ENCODE measurements at regions not wholly inside any gene's neighbourhood (a gene's known extent, or its start where the extent isn't known, plus 50 kb on each side); places are given as distances from the start of the nearest gene placed in this dataset.

- Histone ChIP-seq H3K27ac (no peak overlapping the region), H3K36me3 (no peaks in the 10 kb centered on the region), H3K27me3 (ENCODE audit: insufficient read depth, low read depth, severe bottlenecking) (no peaks in the 10 kb centered on the region), H3K9me3 (ENCODE audit: severe bottlenecking) (no peaks in the 10 kb centered on the region), H3K4me3 (ENCODE audit: low read depth, low read length) (no peak overlapping the region)
- DNase-seq, result no peak
- no peak for TF ChIP-seq CTCF (IDR thresholded peaks at IDR 0.05; ENCODE audit: low read depth, low read length)
Measured at GRCh38 chr9:73824671-73825070, 672.5 kb upstream of the RORB start.

GRCh38 chr9:73838871-73839270, 658.3 kb upstream of the RORB start:
- H3K36me3 ChIP-seq, result no peaks in the 10 kb centered on the region
- no peaks in the 10 kb centered on the region for H3K9me3 ChIP-seq (ENCODE audit: severe bottlenecking)
- no peak for TF ChIP-seq CTCF (IDR thresholded peaks at IDR 0.05; ENCODE audit: low read depth, low read length)
- no peak overlapping the region for H3K4me3 ChIP-seq (ENCODE audit: low read depth, low read length)
- no peak for DNase-seq
- no peaks in the 10 kb centered on the region for H3K27me3 ChIP-seq (ENCODE audit: insufficient read depth, low read depth, severe bottlenecking)
- no peak overlapping the region for H3K27ac ChIP-seq

GRCh38 chr9:73839471-73839870, 657.7 kb upstream of the RORB start:
- Histone ChIP-seq H3K27ac (no peak overlapping the region), H3K9me3 (ENCODE audit: severe bottlenecking) (no peaks in the 10 kb centered on the region), H3K36me3 (no peaks in the 10 kb centered on the region), H3K27me3 (ENCODE audit: insufficient read depth, low read depth, severe bottlenecking) (no peaks in the 10 kb centered on the region), H3K4me3 (ENCODE audit: low read depth, low read length) (no peak overlapping the region)
- no peak for TF ChIP-seq CTCF (IDR thresholded peaks at IDR 0.05; ENCODE audit: low read depth, low read length)
- no peak for DNase-seq

GRCh38 chr9:73841018-73841417, 656.1 kb upstream of the RORB start:
- H3K27me3 ChIP-seq (ENCODE audit: insufficient read depth, low read depth, severe bottlenecking), result no peaks in the 10 kb centered on the region
- no peak for DNase-seq

GRCh38 chr9:73844135-73844534, 653.0 kb upstream of the RORB start:
- Histone ChIP-seq H3K9me3 (ENCODE audit: severe bottlenecking) (no peaks in the 10 kb centered on the region), H3K27ac (no peak overlapping the region), H3K36me3 (no peaks in the 10 kb centered on the region), H3K4me3 (ENCODE audit: low read depth, low read length) (no peak overlapping the region), H3K27me3 (ENCODE audit: insufficient read depth, low read depth, severe bottlenecking) (no peaks in the 10 kb centered on the region)
- no peak for TF ChIP-seq CTCF (IDR thresholded peaks at IDR 0.05; ENCODE audit: low read depth, low read length)
- DNase-seq, result no peak

More at GRCh38 chr9:73841018-73841417, 656.1 kb upstream of the RORB start:
- Histone ChIP-seq H3K36me3 (no peaks in the 10 kb centered on the region), H3K9me3 (ENCODE audit: severe bottlenecking) (no peaks in the 10 kb centered on the region), H3K27ac (no peak overlapping the region), H3K4me3 (ENCODE audit: low read depth, low read length) (no peak overlapping the region)
- TF ChIP-seq CTCF (IDR thresholded peaks at IDR 0.05; ENCODE audit: low read depth, low read length), result no peak

GRCh38 chr9:73845539-73845938, 651.6 kb upstream of the RORB start:
- DNase-seq, result no peak
- H3K4me3 ChIP-seq (ENCODE audit: low read depth, low read length), result no peak overlapping the region
- TF ChIP-seq CTCF (IDR thresholded peaks at IDR 0.05; ENCODE audit: low read depth, low read length), result no peak
- no peaks in the 10 kb centered on the region for H3K36me3 ChIP-seq
- no peaks in the 10 kb centered on the region for H3K9me3 ChIP-seq (ENCODE audit: severe bottlenecking)
- H3K27me3 ChIP-seq (ENCODE audit: insufficient read depth, low read depth, severe bottlenecking), result no peaks in the 10 kb centered on the region
- no peak overlapping the region for H3K27ac ChIP-seq

Data from WERI-Rb-1 (cell line).